K562 (cell line): ENCODE measurements at regions not wholly inside any gene's neighbourhood (a gene's known extent, or its start where the extent isn't known, plus 50 kb on each side); places are given as distances from the start of the nearest gene placed in this dataset.
A peak's percentile ranks its signal among the peaks of the same experiment; 100 is the strongest.

ENCODE experiments used
- HNRNPUL1 ChIP-seq: fragments of 200-400 bp; formaldehyde crosslinking; IDR thresholded peaks from 2 replicates; pipeline ENCODE4 v1.6.1; 2017; ENCODE audit warnings: low read length
- PHF8 ChIP-seq: fragments of 200-600 bp; sonication (generic); IDR thresholded peaks from 2 replicates; pipeline ENCODE4 v1.6.1; 2012; ENCODE audit warnings: mixed run types, mild to moderate bottlenecking, inconsistent platforms, low read length, moderate library complexity, borderline replicate concordance
- RBFOX2 ChIP-seq: fragments of 200-400 bp; formaldehyde crosslinking; IDR thresholded peaks from 2 replicates; pipeline ENCODE4 v1.6.1; 2017; ENCODE audit warnings: low read depth, mild to moderate bottlenecking, low read length, moderate library complexity
- TAF1 ChIP-seq: IDR thresholded peaks from 2 replicates; pipeline ENCODE4 v1.6.1; 2011; ENCODE audit warnings: mild to moderate bottlenecking, low read length, moderate library complexity; ENCODE audit not compliant: insufficient read depth, control insufficient read depth, severe bottlenecking; ENCODE audit errors: extremely low read depth
- TF ChIP-seq, protein P1 (sequence below): sonication (generic); formaldehyde crosslinking; IDR thresholded peaks from 2 replicates; pipeline ENCODE4 v1.8.0; 2022; ENCODE audit warnings: mild to moderate bottlenecking, missing genetic modification reagents
- TF ChIP-seq, protein P2 (sequence below): sonication (generic); formaldehyde crosslinking; IDR thresholded peaks from 2 replicates; pipeline ENCODE4 v1.8.0; 2022; ENCODE audit warnings: mild to moderate bottlenecking, missing genetic modification reagents
- TF ChIP-seq, protein P3 (sequence below): fragments of 150-350 bp; IDR thresholded peaks from 2 replicates; pipeline ENCODE4 v1.6.1; 2014; ENCODE audit warnings: low read depth, mild to moderate bottlenecking, low read length, borderline replicate concordance

DNA sequence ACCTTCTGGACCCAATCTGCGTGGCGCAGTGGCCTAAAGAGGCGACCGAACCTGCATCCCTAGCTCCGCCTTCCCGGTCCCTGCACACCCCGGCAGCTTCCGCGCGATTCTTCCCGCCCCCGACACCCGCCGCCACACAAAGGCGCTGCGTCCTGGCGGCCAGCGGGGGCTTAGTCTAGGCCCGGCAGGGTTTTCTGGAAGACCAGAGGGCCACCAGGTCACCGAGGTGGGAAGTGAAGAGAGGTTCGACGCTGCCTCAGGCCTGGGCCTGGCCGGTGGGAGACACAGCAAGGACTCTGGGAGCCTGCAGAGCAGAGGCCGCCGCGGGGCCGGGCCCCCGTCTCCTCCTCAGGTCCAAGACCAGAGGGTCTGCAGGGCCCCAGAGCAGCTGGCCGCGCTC, 154.9 kb downstream of the OR2B2 start (continued):
- TF ChIP-seq PHF8 (peak; percentile 45; the same call in 1 of the 2 replicates), RBFOX2 (peak; percentile 73), HNRNPUL1 (no peak), TAF1 (peak; percentile 32)
- TF ChIP-seq, protein P1, sequence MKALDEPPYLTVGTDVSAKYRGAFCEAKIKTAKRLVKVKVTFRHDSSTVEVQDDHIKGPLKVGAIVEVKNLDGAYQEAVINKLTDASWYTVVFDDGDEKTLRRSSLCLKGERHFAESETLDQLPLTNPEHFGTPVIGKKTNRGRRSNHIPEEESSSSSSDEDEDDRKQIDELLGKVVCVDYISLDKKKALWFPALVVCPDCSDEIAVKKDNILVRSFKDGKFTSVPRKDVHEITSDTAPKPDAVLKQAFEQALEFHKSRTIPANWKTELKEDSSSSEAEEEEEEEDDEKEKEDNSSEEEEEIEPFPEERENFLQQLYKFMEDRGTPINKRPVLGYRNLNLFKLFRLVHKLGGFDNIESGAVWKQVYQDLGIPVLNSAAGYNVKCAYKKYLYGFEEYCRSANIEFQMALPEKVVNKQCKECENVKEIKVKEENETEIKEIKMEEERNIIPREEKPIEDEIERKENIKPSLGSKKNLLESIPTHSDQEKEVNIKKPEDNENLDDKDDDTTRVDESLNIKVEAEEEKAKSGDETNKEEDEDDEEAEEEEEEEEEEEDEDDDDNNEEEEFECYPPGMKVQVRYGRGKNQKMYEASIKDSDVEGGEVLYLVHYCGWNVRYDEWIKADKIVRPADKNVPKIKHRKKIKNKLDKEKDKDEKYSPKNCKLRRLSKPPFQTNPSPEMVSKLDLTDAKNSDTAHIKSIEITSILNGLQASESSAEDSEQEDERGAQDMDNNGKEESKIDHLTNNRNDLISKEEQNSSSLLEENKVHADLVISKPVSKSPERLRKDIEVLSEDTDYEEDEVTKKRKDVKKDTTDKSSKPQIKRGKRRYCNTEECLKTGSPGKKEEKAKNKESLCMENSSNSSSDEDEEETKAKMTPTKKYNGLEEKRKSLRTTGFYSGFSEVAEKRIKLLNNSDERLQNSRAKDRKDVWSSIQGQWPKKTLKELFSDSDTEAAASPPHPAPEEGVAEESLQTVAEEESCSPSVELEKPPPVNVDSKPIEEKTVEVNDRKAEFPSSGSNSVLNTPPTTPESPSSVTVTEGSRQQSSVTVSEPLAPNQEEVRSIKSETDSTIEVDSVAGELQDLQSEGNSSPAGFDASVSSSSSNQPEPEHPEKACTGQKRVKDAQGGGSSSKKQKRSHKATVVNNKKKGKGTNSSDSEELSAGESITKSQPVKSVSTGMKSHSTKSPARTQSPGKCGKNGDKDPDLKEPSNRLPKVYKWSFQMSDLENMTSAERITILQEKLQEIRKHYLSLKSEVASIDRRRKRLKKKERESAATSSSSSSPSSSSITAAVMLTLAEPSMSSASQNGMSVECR (CRISPR knock-in tag) = 0 out of 2 replicates have a peak, but pooled peaks have one; percentile 24
- TF ChIP-seq, protein P2, sequence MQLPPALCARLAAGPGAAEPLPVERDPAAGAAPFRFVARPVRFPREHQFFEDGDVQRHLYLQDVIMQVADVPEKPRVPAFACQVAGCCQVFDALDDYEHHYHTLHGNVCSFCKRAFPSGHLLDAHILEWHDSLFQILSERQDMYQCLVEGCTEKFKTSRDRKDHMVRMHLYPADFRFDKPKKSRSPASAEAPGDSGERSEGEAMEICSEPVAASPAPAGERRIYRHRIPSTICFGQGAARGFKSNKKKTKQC (CRISPR knock-in tag) = 0 out of 2 replicates have a peak, but pooled peaks have one; percentile 20
- TF ChIP-seq, protein P3, sequence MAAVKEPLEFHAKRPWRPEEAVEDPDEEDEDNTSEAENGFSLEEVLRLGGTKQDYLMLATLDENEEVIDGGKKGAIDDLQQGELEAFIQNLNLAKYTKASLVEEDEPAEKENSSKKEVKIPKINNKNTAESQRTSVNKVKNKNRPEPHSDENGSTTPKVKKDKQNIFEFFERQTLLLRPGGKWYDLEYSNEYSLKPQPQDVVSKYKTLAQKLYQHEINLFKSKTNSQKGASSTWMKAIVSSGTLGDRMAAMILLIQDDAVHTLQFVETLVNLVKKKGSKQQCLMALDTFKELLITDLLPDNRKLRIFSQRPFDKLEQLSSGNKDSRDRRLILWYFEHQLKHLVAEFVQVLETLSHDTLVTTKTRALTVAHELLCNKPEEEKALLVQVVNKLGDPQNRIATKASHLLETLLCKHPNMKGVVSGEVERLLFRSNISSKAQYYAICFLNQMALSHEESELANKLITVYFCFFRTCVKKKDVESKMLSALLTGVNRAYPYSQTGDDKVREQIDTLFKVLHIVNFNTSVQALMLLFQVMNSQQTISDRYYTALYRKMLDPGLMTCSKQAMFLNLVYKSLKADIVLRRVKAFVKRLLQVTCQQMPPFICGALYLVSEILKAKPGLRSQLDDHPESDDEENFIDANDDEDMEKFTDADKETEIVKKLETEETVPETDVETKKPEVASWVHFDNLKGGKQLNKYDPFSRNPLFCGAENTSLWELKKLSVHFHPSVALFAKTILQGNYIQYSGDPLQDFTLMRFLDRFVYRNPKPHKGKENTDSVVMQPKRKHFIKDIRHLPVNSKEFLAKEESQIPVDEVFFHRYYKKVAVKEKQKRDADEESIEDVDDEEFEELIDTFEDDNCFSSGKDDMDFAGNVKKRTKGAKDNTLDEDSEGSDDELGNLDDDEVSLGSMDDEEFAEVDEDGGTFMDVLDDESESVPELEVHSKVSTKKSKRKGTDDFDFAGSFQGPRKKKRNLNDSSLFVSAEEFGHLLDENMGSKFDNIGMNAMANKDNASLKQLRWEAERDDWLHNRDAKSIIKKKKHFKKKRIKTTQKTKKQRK = no peak
